Stomach (tissue), 4 donors: ENCODE measurements at regions not wholly inside any gene's neighbourhood (a gene's known extent, or its start where the extent isn't known, plus 50 kb on each side); places are given as distances from the start of the nearest gene placed in this dataset.

Experiments
- CTCF ChIP-seq, 7 experiments: fragments of 450-650 bp in 4 of 7; fragments of 200-600 bp in 3 of 7; sonication (generic) in 3 of 7; IDR thresholded peaks; one replicate each; pipeline ENCODE4 v1.5.1; 2016 to 2019; ENCODE audit warnings: antibody characterized with exemption in 7 of 7, control low read depth in 2 of 7, mild to moderate bottlenecking in 1 of 7
- EP300 ChIP-seq: sonication (generic); formaldehyde crosslinking; IDR thresholded peaks from one replicate; pipeline ENCODE4 v1.6.1; 2017; ENCODE audit warnings: antibody characterized with exemption
- POLR2A ChIP-seq, 4 donors: fragments of 450-650 bp; IDR thresholded peaks; one replicate each; pipeline ENCODE4 v1.6.1; 2016; ENCODE audit warnings: antibody characterized with exemption in 4 of 4, control low read depth in 2 of 4, mild to moderate bottlenecking in 1 of 4, moderate library complexity in 1 of 4
- POLR2AphosphoS5 ChIP-seq, 3 donors: sonication (generic); formaldehyde crosslinking; IDR thresholded peaks; one replicate each; pipeline ENCODE4 v1.6.1; 2016; ENCODE audit warnings: antibody characterized with exemption in 3 of 3

DNA sequence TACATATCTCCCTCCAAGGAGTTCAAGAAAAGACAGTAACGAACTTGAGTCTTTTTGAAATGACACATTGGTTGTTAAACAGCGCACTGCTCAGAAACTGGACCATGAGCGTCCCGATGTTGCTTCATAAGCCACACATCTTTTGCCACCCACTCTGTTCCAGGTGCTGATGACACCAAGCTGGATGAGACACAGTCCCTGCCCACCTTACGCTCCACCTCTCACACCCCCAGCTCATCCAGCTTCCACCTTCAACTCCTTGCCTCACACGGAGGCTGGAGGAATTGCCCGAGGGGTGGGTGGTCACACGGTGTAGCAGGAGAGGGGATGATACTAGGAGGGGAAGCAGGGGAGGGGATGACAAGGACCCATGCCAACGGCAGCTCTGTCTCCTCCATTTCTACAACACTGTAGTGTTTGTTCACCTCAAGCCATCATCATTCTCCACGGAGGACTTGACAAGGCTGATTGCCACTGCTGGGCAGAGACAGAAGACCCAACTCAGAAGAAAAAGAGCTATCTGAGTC, 148.5 kb upstream of the TNR start:
- TF ChIP-seq CTCF (IDR thresholded peaks at IDR 0.05) (no peak), POLR2A (IDR thresholded peaks at IDR 0.05) (no peak), POLR2AphosphoS5 (IDR thresholded peaks at IDR 0.05) (no peak), EP300 (no peak)
